PC-9 (cell line): ENCODE measurements at regions not wholly inside any gene's neighbourhood (a gene's known extent, or its start where the extent isn't known, plus 50 kb on each side); places are given as distances from the start of the nearest gene placed in this dataset.

Experiments
- BruUV-seq: library from RNA; stranded (reverse); fragments of 400-500 nt; replicated peaks from 2 replicates; lab custom pipeline; 2021; lab: Mats Ljungman, UMichigan
- CTCF ChIA-PET: fragments of 300-600 bp; sonication (Branson Sonifier 250); formaldehyde crosslinking; loops from one replicate; lab custom pipeline; 2022; ENCODE audit warnings: antibody characterized with exemption; lab: Charles Lee
- POLR2A ChIA-PET: fragments of 300-600 bp; sonication (Branson Sonifier 250); formaldehyde crosslinking; loops from one replicate; lab custom pipeline; 2022; ENCODE audit warnings: antibody characterized with exemption; ENCODE audit not compliant: unreplicated experiment; lab: Charles Lee
- DNase-seq, 2 experiments: peaks; one replicate each; pipeline versions ENCODE4 v3.0.0 to v3.0.0-alpha.2; 2015 to 2022; ENCODE audit warnings: mixed read lengths in 1 of 2
- H2AFZ ChIP-seq: fragments of 200-600 bp; sonication (generic); 2 replicates; pipeline ENCODE4 v1.8.1; 2017; ENCODE audit warnings: antibody characterized with exemption
- H3F3A ChIP-seq: fragments of 200-600 bp; sonication (generic); 2 replicates; pipeline ENCODE4 v1.8.1; 2017; ENCODE audit warnings: antibody characterized with exemption, mild to moderate bottlenecking, low read depth; ENCODE audit not compliant: insufficient read depth
- H3K27ac ChIP-seq: fragments of 200-600 bp; sonication (generic); 2 replicates; pipeline ENCODE4 v1.6.1; 2016; ENCODE audit warnings: mixed run types
- H3K27me3 ChIP-seq: fragments of 200-600 bp; sonication (generic); 2 replicates; pipeline ENCODE4 v1.6.1; 2016; ENCODE audit warnings: low read depth, mixed run types; ENCODE audit not compliant: insufficient read depth
- H3K36me3 ChIP-seq: fragments of 200-600 bp; sonication (generic); 2 replicates; pipeline ENCODE4 v1.6.1; 2016; ENCODE audit warnings: low read depth, mixed run types
- H3K4me1 ChIP-seq: fragments of 200-600 bp; sonication (generic); replicated peaks from 2 replicates; pipeline ENCODE4 v1.6.1; 2016; ENCODE audit warnings: mixed run types; ENCODE audit not compliant: insufficient read depth
- H3K4me2 ChIP-seq: fragments of 200-600 bp; sonication (generic); 2 replicates; pipeline ENCODE4 v1.6.1; 2017; ENCODE audit warnings: mixed run types
- H3K4me3 ChIP-seq: fragments of 200-600 bp; sonication (generic); 2 replicates; pipeline ENCODE4 v1.6.1; 2016; ENCODE audit warnings: mixed run types
- H3K79me2 ChIP-seq: fragments of 200-600 bp; sonication (generic); 2 replicates; pipeline ENCODE4 v1.6.1; 2017; ENCODE audit warnings: low read depth, mixed run types
- H3K9me2 ChIP-seq: fragments of 200-600 bp; sonication (generic); 2 replicates; pipeline ENCODE4 v1.8.1; 2017; ENCODE audit warnings: mild to moderate bottlenecking; ENCODE audit not compliant: insufficient read depth
- H3K9me3 ChIP-seq: fragments of 200-600 bp; sonication (generic); 2 replicates; pipeline ENCODE4 v1.8.1; 2016; ENCODE audit warnings: low read depth; ENCODE audit not compliant: insufficient read depth
- H4K20me1 ChIP-seq: fragments of 200-600 bp; sonication (generic); 2 replicates; pipeline ENCODE4 v1.8.1; 2017; ENCODE audit not compliant: insufficient read depth
- EZH2 ChIP-seq: fragments of 200-600 bp; sonication (generic); IDR thresholded peaks from 2 replicates; pipeline ENCODE4 v1.8.0; 2017; ENCODE audit warnings: antibody characterized with exemption, low read depth
- intact Hi-C: fragments of 100-400 bp; cut with micrococcal nuclease; formaldehyde crosslinking; loops from one replicate; pipeline ENCODE4 v1.10.0; 2022; ENCODE audit not compliant: unreplicated experiment
- TF ChIP-seq, protein P1 (sequence below): fragments of 200-600 bp; sonication (generic); conservative IDR thresholded peaks from 2 replicates; pipeline ENCODE4 v1.6.1; 2017; ENCODE audit warnings: mixed run types, antibody characterized with exemption, mild to moderate bottlenecking, moderate library complexity

DNA sequence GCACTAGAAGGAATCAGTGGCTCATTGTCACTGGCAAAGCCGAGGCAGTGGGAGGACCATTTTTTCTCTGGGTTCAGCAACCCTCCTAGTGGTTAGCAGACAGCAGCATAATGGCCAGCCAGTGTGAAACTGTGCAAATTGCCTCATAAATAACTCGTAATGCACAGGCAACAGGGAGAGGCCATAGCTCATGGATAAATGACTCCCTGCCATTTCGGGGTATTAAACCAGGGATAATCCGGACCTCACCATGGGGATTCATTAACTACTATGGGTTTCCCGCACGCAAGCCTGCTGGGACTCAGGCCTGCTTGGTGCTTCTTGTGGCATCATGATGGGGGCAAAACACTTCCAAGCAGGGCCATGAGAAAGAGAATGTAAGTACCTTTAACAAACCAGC is 158.2 kb upstream of the CHD6 start:
- intact Hi-C loops = no loop called here
- ChIA-PET POLR2A (no interaction called here), CTCF (interaction anchor here (0.7 kb wide), 1 partner anchor 88 kb away, joined by 3 read pairs; no protein-coding TSS in a partner anchor)
- Histone ChIP-seq H3F3A (no peaks in the 10 kb centered on the region), H3K9me2 (no peaks in the 10 kb centered on the region), H2AFZ (no peak overlapping the region), H3K27me3 (peaks cover 38% of the 10 kb centered on the region), H3K4me3 (no peak overlapping the region), H3K79me2 (no peaks in the 10 kb centered on the region), H3K4me1 (no peaks in the 10 kb centered on the region), H4K20me1 (no peaks in the 10 kb centered on the region), H3K4me2 (no peak overlapping the region), H3K9me3 (no peaks in the 10 kb centered on the region), H3K36me3 (no peaks in the 10 kb centered on the region), H3K27ac (no peak overlapping the region)
- no peak for DNase-seq
- TF ChIP-seq EZH2 = no peak
- TF ChIP-seq, protein P1, sequence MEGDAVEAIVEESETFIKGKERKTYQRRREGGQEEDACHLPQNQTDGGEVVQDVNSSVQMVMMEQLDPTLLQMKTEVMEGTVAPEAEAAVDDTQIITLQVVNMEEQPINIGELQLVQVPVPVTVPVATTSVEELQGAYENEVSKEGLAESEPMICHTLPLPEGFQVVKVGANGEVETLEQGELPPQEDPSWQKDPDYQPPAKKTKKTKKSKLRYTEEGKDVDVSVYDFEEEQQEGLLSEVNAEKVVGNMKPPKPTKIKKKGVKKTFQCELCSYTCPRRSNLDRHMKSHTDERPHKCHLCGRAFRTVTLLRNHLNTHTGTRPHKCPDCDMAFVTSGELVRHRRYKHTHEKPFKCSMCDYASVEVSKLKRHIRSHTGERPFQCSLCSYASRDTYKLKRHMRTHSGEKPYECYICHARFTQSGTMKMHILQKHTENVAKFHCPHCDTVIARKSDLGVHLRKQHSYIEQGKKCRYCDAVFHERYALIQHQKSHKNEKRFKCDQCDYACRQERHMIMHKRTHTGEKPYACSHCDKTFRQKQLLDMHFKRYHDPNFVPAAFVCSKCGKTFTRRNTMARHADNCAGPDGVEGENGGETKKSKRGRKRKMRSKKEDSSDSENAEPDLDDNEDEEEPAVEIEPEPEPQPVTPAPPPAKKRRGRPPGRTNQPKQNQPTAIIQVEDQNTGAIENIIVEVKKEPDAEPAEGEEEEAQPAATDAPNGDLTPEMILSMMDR = no peak
- BruUV-seq = no TSS peak

DNA sequence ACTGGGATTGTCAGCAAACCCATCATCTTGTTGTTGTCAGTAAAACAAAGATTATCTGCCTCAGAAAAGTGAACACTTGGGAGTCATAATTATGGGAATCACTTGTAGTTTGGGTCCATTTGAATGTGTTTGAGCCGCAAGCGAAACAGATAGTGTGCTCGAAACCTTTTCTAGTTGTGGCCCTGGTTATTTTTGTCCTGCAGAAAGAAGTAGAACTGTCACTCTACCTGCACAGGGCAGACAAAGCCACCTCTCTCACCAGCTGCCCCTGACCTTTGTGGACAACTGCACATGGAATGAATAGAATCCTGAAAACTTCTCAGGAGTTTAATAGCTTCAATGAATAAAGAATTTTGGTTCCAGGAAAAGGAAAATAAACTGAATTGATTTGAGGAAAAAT is 156.1 kb upstream of the CHD6 start:
- Histone ChIP-seq H3K36me3 (no peaks in the 10 kb centered on the region), H4K20me1 (no peaks in the 10 kb centered on the region), H3K4me2 (no peak overlapping the region), H3F3A (no peaks in the 10 kb centered on the region), H3K4me3 (no peak overlapping the region), H3K4me1 (no peaks in the 10 kb centered on the region), H3K27me3 (peaks cover 53% of the 10 kb centered on the region), H3K9me2 (no peaks in the 10 kb centered on the region), H2AFZ (no peak overlapping the region), H3K27ac (no peak overlapping the region), H3K79me2 (no peaks in the 10 kb centered on the region), H3K9me3 (no peaks in the 10 kb centered on the region)
- TF ChIP-seq, protein P1 = no peak
- no peak for TF ChIP-seq EZH2
- ChIA-PET CTCF (no interaction called here), POLR2A (no interaction called here)
- intact Hi-C loops = no loop called here
- no peak for DNase-seq
- BruUV-seq = no TSS peak

DNA sequence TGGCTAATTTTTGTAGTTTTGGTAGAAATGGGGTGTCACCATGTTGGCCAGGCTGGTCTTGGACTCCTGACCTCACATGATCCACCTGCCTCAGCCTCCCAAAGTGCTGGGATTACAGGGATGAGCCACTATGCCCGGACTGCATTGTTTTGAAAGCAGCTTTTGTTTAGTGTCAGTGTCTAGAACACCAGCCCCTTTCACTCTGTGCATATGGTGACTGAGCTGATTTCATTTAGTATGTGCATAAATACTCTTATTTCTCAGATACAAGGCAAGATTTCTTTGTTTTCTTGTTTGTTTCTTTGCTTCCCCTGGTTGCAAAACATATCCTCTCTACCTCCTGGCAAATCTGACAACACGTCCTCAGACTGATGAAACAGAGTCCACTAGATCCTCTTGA is 152.8 kb upstream of the CHD6 start:
- no peaks in the 10 kb centered on the region for H3K9me3 ChIP-seq
- H3K27me3 ChIP-seq = peaks cover 58% of the 10 kb centered on the region
- no peak overlapping the region for H3K4me3 ChIP-seq
- CTCF ChIA-PET = no interaction called here
- DNase-seq = no peak
- no peak overlapping the region for H3K4me2 ChIP-seq
- no peak overlapping the region for H2AFZ ChIP-seq
- no peaks in the 10 kb centered on the region for H3K79me2 ChIP-seq
- BruUV-seq = no TSS peak
- no peaks in the 10 kb centered on the region for H3K9me2 ChIP-seq
- no peaks in the 10 kb centered on the region for H3K36me3 ChIP-seq
- intact Hi-C loops = no loop called here
- POLR2A ChIA-PET = no interaction called here
- H3K4me1 ChIP-seq = no peaks in the 10 kb centered on the region
- no peaks in the 10 kb centered on the region for H3F3A ChIP-seq
- H3K27ac ChIP-seq = no peak overlapping the region
- TF ChIP-seq, protein P1 = no peak
- TF ChIP-seq EZH2 = no peak
- no peaks in the 10 kb centered on the region for H4K20me1 ChIP-seq
